ENCODE measurements at regions not wholly inside any gene's neighbourhood (a gene's known extent, or its start where the extent isn't known, plus 50 kb on each side); places are given as distances from the start of the nearest gene placed in this dataset.

DNA sequence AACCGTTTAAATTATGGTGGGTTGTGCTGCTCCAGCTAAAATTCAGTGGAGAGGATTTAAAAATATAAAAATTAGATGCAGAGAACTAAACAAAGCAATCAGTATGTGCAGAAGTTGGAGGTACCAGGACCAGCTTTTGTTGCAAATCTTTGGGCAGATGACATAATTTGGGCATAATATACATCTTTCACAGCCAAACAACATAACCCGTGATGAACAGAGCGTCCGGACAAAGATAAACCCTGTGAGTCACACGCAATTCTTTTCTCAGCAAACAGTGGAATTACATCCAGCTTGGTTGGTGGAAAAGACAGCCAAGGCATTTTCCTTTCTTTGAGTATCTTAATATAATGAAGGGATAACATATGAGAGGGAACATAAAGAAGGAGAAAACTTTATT lies 419.4 kb upstream of the ADAMTS9 start:
- Histone ChIP-seq H3K9me3 (ENCODE audit: low read length) (no peaks in the 10 kb centered on the region), H3K27me3 (ENCODE audit: control insufficient read depth in 1 of 2, insufficient read depth in 2 of 2, low read length in 2 of 2) (no peaks in the 10 kb centered on the region), H3K4me1 (ENCODE audit: insufficient read depth, low read length) (no peaks in the 10 kb centered on the region), H3K9ac (ENCODE audit: low read length) (no peak overlapping the region), H3K36me3 (ENCODE audit: insufficient read depth, low read length) (no peaks in the 10 kb centered on the region), H3K4me3 (ENCODE audit: low read depth in 1 of 2, low read length in 2 of 2) (no peak overlapping the region), H3K27ac (ENCODE audit: low read depth, low read length) (no peak overlapping the region)

DNA sequence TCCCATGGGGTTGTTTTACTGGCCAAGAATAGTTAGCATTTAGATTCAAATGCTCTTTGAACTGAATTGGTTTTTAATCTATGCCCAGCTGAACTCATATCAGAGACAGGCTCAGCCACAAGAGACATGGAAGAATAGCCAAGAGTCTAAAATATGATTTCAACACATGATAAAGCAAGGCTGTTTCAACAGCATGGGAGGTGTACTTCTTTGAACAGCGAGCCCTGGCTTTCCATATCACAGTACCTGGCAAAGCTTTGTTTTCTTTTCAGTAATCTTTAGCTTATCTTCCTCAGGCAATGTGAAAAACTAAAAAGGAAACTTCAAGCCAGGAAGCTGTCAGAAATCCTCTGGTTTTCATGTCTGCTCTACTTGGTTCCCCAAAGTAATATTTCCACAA lies 413.6 kb upstream of the ADAMTS9 start:
- H3K9me3 ChIP-seq (ENCODE audit: low read length) = no peaks in the 10 kb centered on the region
- no peak overlapping the region for H3K9ac ChIP-seq (ENCODE audit: low read length)
- H3K4me1 ChIP-seq (ENCODE audit: insufficient read depth, low read length) = no peaks in the 10 kb centered on the region

DNA sequence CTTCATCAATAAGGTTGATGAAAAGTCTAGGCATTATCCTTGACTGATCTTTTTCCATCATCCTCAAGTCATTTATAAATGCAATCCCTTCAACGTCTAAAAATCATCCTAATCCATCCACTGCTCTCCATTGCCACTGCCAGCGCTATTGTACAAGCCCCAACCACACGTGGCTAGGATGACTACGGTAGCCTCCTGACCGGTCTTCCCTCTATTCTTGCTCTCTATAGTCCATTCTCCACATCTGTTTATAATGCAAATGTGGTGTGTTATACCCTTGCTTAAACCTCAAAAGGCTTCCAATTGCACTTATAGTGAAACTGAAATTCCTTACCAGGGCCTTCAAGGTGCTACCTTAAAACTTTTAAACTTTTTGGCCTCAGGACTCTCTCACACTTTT lies 410.6 kb upstream of the ADAMTS9 start:
- Histone ChIP-seq H3K4me3 (ENCODE audit: low read depth in 1 of 2, low read length in 2 of 2) (no peak overlapping the region), H3K27ac (ENCODE audit: low read depth, low read length) (no peak overlapping the region), H3K27me3 (ENCODE audit: control insufficient read depth in 1 of 2, insufficient read depth in 2 of 2, low read length in 2 of 2) (no peaks in the 10 kb centered on the region), H3K36me3 (ENCODE audit: insufficient read depth, low read length) (no peaks in the 10 kb centered on the region), H3K9me3 (ENCODE audit: low read length) (no peaks in the 10 kb centered on the region), H3K4me1 (ENCODE audit: insufficient read depth, low read length) (no peaks in the 10 kb centered on the region), H3K9ac (ENCODE audit: low read length) (no peak overlapping the region)

More for the DNA sequence above, 413.6 kb upstream of the ADAMTS9 start:
- Histone ChIP-seq H3K36me3 (ENCODE audit: insufficient read depth, low read length) (no peaks in the 10 kb centered on the region), H3K27me3 (ENCODE audit: control insufficient read depth in 1 of 2, insufficient read depth in 2 of 2, low read length in 2 of 2) (no peaks in the 10 kb centered on the region), H3K4me3 (ENCODE audit: low read depth in 1 of 2, low read length in 2 of 2) (no peak overlapping the region), H3K27ac (ENCODE audit: low read depth, low read length) (no peak overlapping the region)

DNA sequence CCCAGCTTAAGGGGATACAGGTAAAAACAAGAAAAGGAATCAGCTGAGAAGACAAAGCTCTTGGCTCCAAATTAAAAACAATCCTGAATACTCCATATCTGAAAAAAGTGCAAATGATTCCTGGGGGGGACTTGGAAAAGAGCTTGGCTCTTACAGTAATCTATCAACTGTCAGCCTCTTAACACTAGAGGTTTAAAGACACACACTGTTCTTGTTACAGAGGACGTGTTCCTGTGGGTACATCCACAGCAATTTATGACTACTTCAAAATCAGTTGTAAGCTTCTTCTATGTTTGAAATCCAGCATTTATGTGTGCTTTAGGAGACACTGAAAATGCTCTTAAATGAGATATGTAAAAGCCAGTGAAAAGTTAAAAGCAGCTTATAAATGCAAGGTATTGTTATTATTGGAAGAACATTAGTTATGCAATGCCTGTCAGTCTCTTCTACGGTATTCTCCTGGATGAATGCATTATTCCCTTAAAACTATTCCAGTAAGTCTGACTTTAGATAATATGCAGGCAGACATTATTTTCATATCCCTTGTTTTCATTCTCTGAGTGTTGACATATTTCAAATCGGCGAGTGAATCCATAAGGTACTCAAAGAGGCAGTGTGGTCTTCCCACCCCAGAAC lies 408.4 kb upstream of the ADAMTS9 start:
- Histone ChIP-seq H3K9ac (ENCODE audit: low read length) (no peak overlapping the region), H3K27ac (ENCODE audit: low read depth, low read length) (no peak overlapping the region), H3K4me1 (ENCODE audit: insufficient read depth, low read length) (no peaks in the 10 kb centered on the region), H3K27me3 (ENCODE audit: control insufficient read depth in 1 of 2, insufficient read depth in 2 of 2, low read length in 2 of 2) (no peaks in the 10 kb centered on the region), H3K36me3 (ENCODE audit: insufficient read depth, low read length) (no peaks in the 10 kb centered on the region), H3K4me3 (ENCODE audit: low read depth in 1 of 2, low read length in 2 of 2) (no peak overlapping the region), H3K9me3 (ENCODE audit: low read length) (no peaks in the 10 kb centered on the region)

DNA sequence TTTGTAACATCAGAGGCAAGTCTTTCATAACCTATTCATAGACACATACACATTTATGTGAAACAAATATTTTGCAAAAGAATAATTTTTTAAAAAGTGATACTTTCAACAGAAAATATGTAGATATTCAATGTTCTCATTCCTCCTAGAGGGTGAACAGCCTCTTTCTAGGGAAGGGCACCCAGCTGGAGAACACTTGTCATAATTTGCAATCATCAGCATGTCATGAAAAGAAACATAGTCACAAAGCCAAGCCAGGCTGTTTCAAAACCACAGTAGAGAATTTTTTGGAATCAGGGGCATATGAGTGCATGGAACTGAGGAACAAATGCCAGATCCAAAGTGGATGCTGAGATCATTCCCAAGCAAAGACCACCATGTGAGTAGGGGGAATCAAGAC lies 406.9 kb upstream of the ADAMTS9 start:
- Histone ChIP-seq H3K4me3 (ENCODE audit: low read depth in 1 of 2, low read length in 2 of 2) (no peak overlapping the region), H3K9ac (ENCODE audit: low read length) (no peak overlapping the region), H3K4me1 (ENCODE audit: insufficient read depth, low read length) (no peaks in the 10 kb centered on the region), H3K27me3 (ENCODE audit: control insufficient read depth in 1 of 2, insufficient read depth in 2 of 2, low read length in 2 of 2) (no peaks in the 10 kb centered on the region), H3K36me3 (ENCODE audit: insufficient read depth, low read length) (no peaks in the 10 kb centered on the region), H3K27ac (ENCODE audit: low read depth, low read length) (no peak overlapping the region), H3K9me3 (ENCODE audit: low read length) (no peaks in the 10 kb centered on the region)

DNA sequence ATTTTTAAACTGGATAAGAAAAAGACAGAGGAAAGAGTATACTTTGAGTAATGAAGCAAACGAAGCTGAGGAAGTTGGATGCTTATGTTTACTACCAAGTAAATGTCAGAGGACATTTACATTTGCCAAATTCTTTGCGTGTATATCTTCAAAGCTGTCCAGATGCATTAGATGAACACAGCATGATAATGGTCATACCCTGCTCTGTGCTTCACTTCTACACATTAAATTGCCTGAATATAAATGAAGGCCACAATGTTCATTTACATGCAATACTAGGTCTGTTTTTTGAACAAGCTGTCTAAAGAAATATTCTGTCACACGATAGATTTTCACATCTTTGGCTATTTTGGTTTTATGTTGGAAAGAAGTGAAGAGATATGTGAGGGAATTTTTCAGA lies 405.8 kb upstream of the ADAMTS9 start:
- Histone ChIP-seq H3K27ac (ENCODE audit: low read depth, low read length) (no peak overlapping the region), H3K27me3 (ENCODE audit: control insufficient read depth in 1 of 2, insufficient read depth in 2 of 2, low read length in 2 of 2) (no peaks in the 10 kb centered on the region), H3K4me3 (ENCODE audit: low read depth in 1 of 2, low read length in 2 of 2) (no peak overlapping the region), H3K36me3 (ENCODE audit: insufficient read depth, low read length) (no peaks in the 10 kb centered on the region), H3K9ac (ENCODE audit: low read length) (no peak overlapping the region), H3K4me1 (ENCODE audit: insufficient read depth, low read length) (no peaks in the 10 kb centered on the region), H3K9me3 (ENCODE audit: low read length) (no peaks in the 10 kb centered on the region)

DNA sequence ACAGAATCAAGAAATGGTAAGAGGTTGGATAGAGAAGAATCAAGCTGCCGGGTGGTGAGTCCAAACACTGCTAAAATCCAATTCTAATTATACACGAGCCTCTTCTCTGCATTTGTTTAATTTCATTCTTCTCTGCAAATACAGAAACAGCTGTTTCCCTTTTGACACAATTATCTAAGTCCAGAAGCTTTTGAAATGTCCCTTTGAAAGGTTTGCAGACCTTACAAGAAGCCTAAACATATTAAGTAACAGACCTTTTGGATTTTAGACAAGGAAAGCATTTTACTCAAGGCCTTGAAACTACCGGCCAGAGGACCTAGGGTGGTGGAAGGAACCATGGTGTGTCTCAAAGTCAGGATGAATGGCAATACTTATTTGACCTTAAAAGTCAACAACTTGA lies 403.8 kb upstream of the ADAMTS9 start:
- Histone ChIP-seq H3K36me3 (ENCODE audit: insufficient read depth, low read length) (no peaks in the 10 kb centered on the region), H3K4me3 (ENCODE audit: low read depth in 1 of 2, low read length in 2 of 2) (no peak overlapping the region), H3K27ac (ENCODE audit: low read depth, low read length) (no peak overlapping the region), H3K4me1 (ENCODE audit: insufficient read depth, low read length) (no peaks in the 10 kb centered on the region), H3K9me3 (ENCODE audit: low read length) (no peaks in the 10 kb centered on the region), H3K27me3 (ENCODE audit: control insufficient read depth in 1 of 2, insufficient read depth in 2 of 2, low read length in 2 of 2) (no peaks in the 10 kb centered on the region), H3K9ac (ENCODE audit: low read length) (no peak overlapping the region)

DNA sequence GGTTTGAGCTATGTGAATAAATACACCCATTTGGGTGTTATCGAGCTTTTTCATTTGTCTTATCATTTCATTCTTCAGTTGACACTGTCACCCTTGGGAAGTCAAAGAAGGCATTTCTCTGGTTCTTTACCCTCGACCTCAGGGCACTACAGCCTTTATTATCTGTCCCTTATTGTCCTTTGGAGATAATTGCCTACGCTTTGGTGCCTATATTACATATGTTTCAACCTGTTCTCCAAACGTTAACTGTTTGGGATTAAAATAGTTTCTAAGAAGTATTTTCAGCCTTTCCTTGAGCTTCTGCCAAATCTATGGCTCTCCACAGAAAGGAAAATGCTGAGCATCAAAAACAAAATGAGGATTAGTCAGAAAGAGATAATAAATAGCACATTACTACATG lies 395.4 kb upstream of the ADAMTS9 start:
- H3K9me3 ChIP-seq (ENCODE audit: low read length) = no peaks in the 10 kb centered on the region
- H3K9ac ChIP-seq (ENCODE audit: low read length) = no peak overlapping the region
- no peaks in the 10 kb centered on the region for H3K4me1 ChIP-seq (ENCODE audit: insufficient read depth, low read length)
- no peaks in the 10 kb centered on the region for H3K27me3 ChIP-seq (ENCODE audit: control insufficient read depth in 1 of 2, insufficient read depth in 2 of 2, low read length in 2 of 2)
- H3K4me3 ChIP-seq (ENCODE audit: low read depth in 1 of 2, low read length in 2 of 2) = no peak overlapping the region
- no peak overlapping the region for H3K27ac ChIP-seq (ENCODE audit: low read depth, low read length)
- H3K36me3 ChIP-seq (ENCODE audit: insufficient read depth, low read length) = no peaks in the 10 kb centered on the region

DNA sequence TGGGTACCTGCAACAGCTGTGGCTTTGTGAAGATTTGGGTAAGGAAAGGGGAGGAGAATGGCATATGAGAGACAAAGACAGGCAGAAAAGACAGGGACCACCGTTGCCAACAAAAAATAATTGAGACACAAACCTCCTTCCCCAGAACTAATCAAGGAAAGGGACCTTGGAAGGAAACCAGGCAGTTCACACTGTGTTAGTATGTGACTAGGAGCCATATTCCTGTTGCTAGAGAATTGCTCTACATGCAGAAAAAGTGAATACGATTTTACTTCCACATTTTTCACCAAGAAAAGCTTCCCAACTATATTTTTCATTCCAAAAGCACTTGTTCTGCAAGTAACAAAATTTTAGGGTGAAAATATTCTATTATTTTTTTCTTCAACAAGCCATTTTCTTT lies 393.7 kb upstream of the ADAMTS9 start:
- H3K9me3 ChIP-seq (ENCODE audit: low read length) = no peaks in the 10 kb centered on the region
- no peaks in the 10 kb centered on the region for H3K4me1 ChIP-seq (ENCODE audit: insufficient read depth, low read length)
- no peak overlapping the region for H3K9ac ChIP-seq (ENCODE audit: low read length)
- no peaks in the 10 kb centered on the region for H3K27me3 ChIP-seq (ENCODE audit: control insufficient read depth in 1 of 2, insufficient read depth in 2 of 2, low read length in 2 of 2)
- no peak overlapping the region for H3K4me3 ChIP-seq (ENCODE audit: low read depth in 1 of 2, low read length in 2 of 2)
- no peaks in the 10 kb centered on the region for H3K36me3 ChIP-seq (ENCODE audit: insufficient read depth, low read length)
- H3K27ac ChIP-seq (ENCODE audit: low read depth, low read length) = no peak overlapping the region

DNA sequence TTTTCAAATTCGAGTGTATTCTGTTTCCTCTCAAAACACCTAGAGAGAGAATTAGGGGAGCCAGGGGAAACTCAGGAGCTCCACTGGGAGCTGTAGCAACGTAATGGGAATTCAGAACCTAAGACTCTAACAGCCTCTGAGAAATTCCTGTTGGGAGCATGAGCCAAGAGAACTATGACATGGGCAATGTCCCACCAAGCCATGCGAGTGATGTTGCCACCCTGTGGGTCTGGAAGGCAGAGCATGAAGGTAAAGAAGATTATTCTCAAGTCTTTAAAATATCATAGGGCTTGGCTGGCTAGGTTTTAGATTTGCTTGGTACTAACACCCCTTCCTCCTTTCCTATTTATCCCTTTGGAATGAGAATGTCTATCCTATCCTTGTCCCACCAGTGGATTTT lies 392.6 kb upstream of the ADAMTS9 start:
- H3K4me3 ChIP-seq (ENCODE audit: low read depth in 1 of 2, low read length in 2 of 2) = no peak overlapping the region
- H3K4me1 ChIP-seq (ENCODE audit: insufficient read depth, low read length) = no peaks in the 10 kb centered on the region
- H3K9ac ChIP-seq (ENCODE audit: low read length) = no peak overlapping the region
- H3K27me3 ChIP-seq (ENCODE audit: control insufficient read depth in 1 of 2, insufficient read depth in 2 of 2, low read length in 2 of 2) = no peaks in the 10 kb centered on the region
- no peak overlapping the region for H3K27ac ChIP-seq (ENCODE audit: low read depth, low read length)
- H3K36me3 ChIP-seq (ENCODE audit: insufficient read depth, low read length) = no peaks in the 10 kb centered on the region
- H3K9me3 ChIP-seq (ENCODE audit: low read length) = no peaks in the 10 kb centered on the region

DNA sequence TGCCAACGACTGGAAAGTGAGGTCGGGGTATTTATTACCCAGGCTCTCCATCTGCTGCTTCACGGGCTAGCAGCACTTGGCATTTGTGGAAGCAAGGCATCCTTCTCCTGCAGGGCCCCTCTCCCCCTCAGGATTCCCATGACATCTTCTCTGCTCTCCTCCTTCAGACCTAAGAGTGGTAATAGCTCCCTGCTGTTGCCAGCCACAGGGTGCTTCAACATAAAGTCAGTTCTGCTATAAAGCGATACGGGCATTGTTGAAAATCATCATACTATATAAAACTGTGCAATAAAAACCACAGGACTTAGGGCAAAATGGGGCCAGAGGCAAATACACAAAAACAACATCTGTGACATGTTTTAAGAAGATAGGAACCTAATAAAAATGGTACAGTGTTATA lies 391.8 kb upstream of the ADAMTS9 start:
- Histone ChIP-seq H3K36me3 (ENCODE audit: insufficient read depth, low read length) (no peaks in the 10 kb centered on the region), H3K27me3 (ENCODE audit: control insufficient read depth in 1 of 2, insufficient read depth in 2 of 2, low read length in 2 of 2) (no peaks in the 10 kb centered on the region), H3K9me3 (ENCODE audit: low read length) (no peaks in the 10 kb centered on the region), H3K4me1 (ENCODE audit: insufficient read depth, low read length) (no peaks in the 10 kb centered on the region), H3K27ac (ENCODE audit: low read depth, low read length) (no peak overlapping the region), H3K4me3 (ENCODE audit: low read depth in 1 of 2, low read length in 2 of 2) (no peak overlapping the region), H3K9ac (ENCODE audit: low read length) (no peak overlapping the region)

DNA sequence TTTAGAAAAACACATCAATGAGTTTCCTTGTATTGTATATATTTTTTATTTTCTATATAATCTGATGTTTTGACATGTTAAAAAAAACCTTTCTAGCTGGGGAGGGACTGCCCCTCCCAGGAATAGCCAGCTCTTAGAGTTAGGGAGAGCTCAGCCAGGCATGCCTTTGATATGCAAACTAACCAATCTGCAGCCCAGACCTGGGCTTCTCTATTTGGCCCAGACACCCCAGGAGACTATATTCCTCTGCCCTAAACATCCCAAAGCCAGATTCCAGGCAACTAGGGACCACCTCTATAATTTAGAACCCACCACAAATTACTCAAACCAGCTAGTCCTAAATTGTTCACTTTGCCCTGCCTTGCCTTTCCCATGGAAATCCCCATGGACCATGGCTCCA lies 390.9 kb upstream of the ADAMTS9 start:
- H3K27me3 ChIP-seq (ENCODE audit: control insufficient read depth in 1 of 2, insufficient read depth in 2 of 2, low read length in 2 of 2) = no peaks in the 10 kb centered on the region
- H3K4me1 ChIP-seq (ENCODE audit: insufficient read depth, low read length) = no peaks in the 10 kb centered on the region
- H3K27ac ChIP-seq (ENCODE audit: low read depth, low read length) = no peak overlapping the region
- no peaks in the 10 kb centered on the region for H3K36me3 ChIP-seq (ENCODE audit: insufficient read depth, low read length)
- H3K9ac ChIP-seq (ENCODE audit: low read length) = no peak overlapping the region
- no peak overlapping the region for H3K4me3 ChIP-seq (ENCODE audit: low read depth in 1 of 2, low read length in 2 of 2)
- H3K9me3 ChIP-seq (ENCODE audit: low read length) = no peaks in the 10 kb centered on the region
